HL-60 (cell line): ENCODE measurements at regions not wholly inside any gene's neighbourhood (a gene's known extent, or its start where the extent isn't known, plus 50 kb on each side); places are given as distances from the start of the nearest gene placed in this dataset.

Experiments used
- CTCF ChIP-seq: IDR thresholded peaks from one replicate; pipeline ENCODE4 v1.5.1; 2011; ENCODE audit warnings: low read length, control low read depth, inconsistent platforms; ENCODE audit not compliant: insufficient read depth
- REST ChIP-seq: IDR thresholded peaks from 2 replicates; pipeline ENCODE4 v1.6.1; 2012; ENCODE audit warnings: low read depth; ENCODE audit not compliant: insufficient replicate concordance

DNA sequence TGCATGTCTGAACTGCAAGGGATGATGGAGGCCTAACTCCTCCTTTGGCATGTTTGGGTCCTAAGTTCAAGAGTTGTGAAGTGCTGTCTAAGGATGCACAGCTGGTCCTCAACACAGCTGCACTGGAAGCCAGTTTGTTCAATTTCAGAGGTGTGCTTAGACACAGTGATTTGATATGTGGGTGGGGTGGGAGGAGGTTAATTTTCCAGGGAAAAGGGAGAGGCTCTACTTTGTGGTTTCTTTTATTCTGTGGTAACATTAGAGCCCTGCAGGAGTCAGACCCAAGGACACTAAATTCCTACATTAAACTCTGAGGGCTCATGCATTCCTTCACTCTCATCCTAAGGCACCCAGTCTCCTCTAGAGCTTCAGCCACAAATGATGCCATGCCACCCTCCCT is 188.4 kb upstream of the MAST4 start:
- TF ChIP-seq CTCF (no peak), REST (no peak)
